ENCODE measurements at regions not wholly inside any gene's neighbourhood (a gene's known extent, or its start where the extent isn't known, plus 50 kb on each side); places are given as distances from the start of the nearest gene placed in this dataset.

GRCh38 chr2:196268538-196269338 lies 97.4 kb upstream of the STK17B start:
- Histone ChIP-seq H4K20me1 (ENCODE audit: control insufficient read depth, insufficient read depth, insufficient read length) (no peaks in the 10 kb centered on the region), H2BK20ac (ENCODE audit: low read depth, low read length, poor library complexity, severe bottlenecking) (no peak overlapping the region), H3K79me1 (ENCODE audit: insufficient read depth, low read depth, low read length, poor library complexity, severe bottlenecking) (no peaks in the 10 kb centered on the region), H4K5ac (ENCODE audit: insufficient read length, low read depth, low read length) (no peak overlapping the region), H3K4me2 (ENCODE audit: insufficient read depth, insufficient read length, low read length) (no peak overlapping the region), H3K23ac (ENCODE audit: insufficient read length, low read depth, low read length) (no peak overlapping the region), H3K4ac (ENCODE audit: low read depth, low read length) (no peak overlapping the region), H3T11ph (ENCODE audit: low read length) (no peak overlapping the region), H3K4me1 (ENCODE audit: insufficient read depth, low read length) (no peaks in the 10 kb centered on the region), H3K27ac (ENCODE audit: insufficient read length, low read depth, low read length) (no peak overlapping the region), H4K91ac (ENCODE audit: insufficient read length, low read depth, low read length) (no peak overlapping the region), H2AK5ac (ENCODE audit: insufficient read length, low read length) (no peak overlapping the region), H3K18ac (ENCODE audit: insufficient read length, low read depth, low read length) (no peak overlapping the region), H2BK15ac (ENCODE audit: low read depth, low read length) (no peak overlapping the region), H3K14ac (ENCODE audit: insufficient read depth, low read length) (no peak overlapping the region), H3K9me3 (ENCODE audit: control insufficient read depth, low read depth, low read length) (no peaks in the 10 kb centered on the region), H2AFZ (ENCODE audit: low read length) (no peak overlapping the region), H2BK12ac (ENCODE audit: insufficient read length, low read depth, low read length) (no peak overlapping the region), H2BK5ac (ENCODE audit: insufficient read length, low read length) (no peak overlapping the region), H3K79me2 (ENCODE audit: insufficient read depth, low read length) (no peaks in the 10 kb centered on the region), H4K8ac (replicated peaks; ENCODE audit: insufficient read length, low read depth, low read length) (no peak overlapping the region), H2BK120ac (ENCODE audit: low read depth, low read length, poor library complexity, severe bottlenecking) (no peak overlapping the region), H3K9ac (ENCODE audit: extremely low read depth, insufficient read length, low read length) (no peak overlapping the region), H3K56ac (ENCODE audit: insufficient read length, low read depth, low read length) (no peak overlapping the region), H3K23me2 (ENCODE audit: insufficient read length, low read depth, low read length, poor library complexity, severe bottlenecking) (no peaks in the 10 kb centered on the region), H3K27me3 (ENCODE audit: insufficient read depth, low read length) (no peaks in the 10 kb centered on the region)
- Mint-ChIP-seq H3K36me3 (ENCODE audit: insufficient read depth in 1 of 3, low read depth in 3 of 3) (no peaks in the 10 kb centered on the region), H3K9me3 (no peaks in the 10 kb centered on the region), H3K27me3 (ENCODE audit: low read depth) (no peaks in the 10 kb centered on the region), H3K27ac (peak overlapping the region in 2 of 3 experiments; percentile 1 to 33; a peak in 4 of 7 replicates), H3K4me1 (peaks cover 5% of the 10 kb centered on the region in 2 experiments), H3K4me3 (no peak overlapping the region)
- no peak for DNase-seq
- no peak for TF ChIP-seq CTCF (conservative IDR thresholded peaks at IDR 0.05)
- no CpG with 5 or more reads among the region's 8 CpGs for WGBS (ENCODE audit: extremely low coverage, insufficient read length, low lambda C conversion rate)

All from H9 (cell line).